DND-41 (cell line): ENCODE measurements at regions not wholly inside any gene's neighbourhood (a gene's known extent, or its start where the extent isn't known, plus 50 kb on each side); places are given as distances from the start of the nearest gene placed in this dataset.

ENCODE experiments used
- ATAC-seq: fragments of 200-7000 bp; cut with Tn5 transposase; 3 replicates; pipeline ENCODE4 v1.9.1; 2021; ENCODE audit warnings: low read depth; ENCODE audit not compliant: insufficient read depth
- DNase-seq: peaks from one replicate; pipeline ENCODE4 v3.0.0-alpha.2; 2020
- H2AFZ ChIP-seq: 2 replicates; pipeline ENCODE4 v1.6.0; 2012; ENCODE audit warnings: low read depth, low read length
- H3K27ac ChIP-seq: 2 replicates; pipeline ENCODE4 v1.5.1; 2012; ENCODE audit warnings: low read length, inconsistent platforms
- H3K27me3 ChIP-seq: fragments of 200-600 bp; sonication (generic); 2 replicates; pipeline ENCODE4 v1.6.0; 2012; ENCODE audit warnings: low read length, mild to moderate bottlenecking, inconsistent platforms; ENCODE audit not compliant: insufficient read depth, poor library complexity
- H3K36me3 ChIP-seq: 2 replicates; pipeline ENCODE4 v1.5.1; 2012; ENCODE audit warnings: low read length, inconsistent platforms; ENCODE audit not compliant: insufficient read depth
- H3K4me1 ChIP-seq: 2 replicates; pipeline ENCODE4 v1.5.1; 2012; ENCODE audit warnings: mild to moderate bottlenecking, low read length; ENCODE audit not compliant: insufficient read depth
- H3K4me2 ChIP-seq: 2 replicates; pipeline ENCODE4 v1.6.0; 2012; ENCODE audit warnings: mild to moderate bottlenecking, moderate library complexity, low read length, inconsistent platforms; ENCODE audit not compliant: insufficient read depth
- H3K4me3 ChIP-seq, 2 experiments: fragments of 200-600 bp in 1 of 2; shearing (Covaris generic) in 1 of 2; 2 replicates each; pipeline ENCODE4 v1.5.1; 2012 to 2016; ENCODE audit warnings: inconsistent platforms in 2 of 2, low read length in 2 of 2, mild to moderate bottlenecking in 2 of 2, low read depth in 1 of 2, moderate library complexity in 1 of 2
- H3K79me2 ChIP-seq: 2 replicates; pipeline ENCODE4 v1.6.0; 2012; ENCODE audit warnings: low read length, inconsistent platforms; ENCODE audit not compliant: insufficient read depth
- H3K9ac ChIP-seq: 2 replicates; pipeline ENCODE4 v1.6.0; 2012; ENCODE audit warnings: low read depth, mild to moderate bottlenecking, inconsistent platforms, low read length, moderate library complexity
- H3K9me3 ChIP-seq: 2 replicates; pipeline ENCODE4 v1.5.1; 2012; ENCODE audit warnings: low read length, moderate library complexity, mild to moderate bottlenecking, inconsistent platforms; ENCODE audit not compliant: insufficient read depth, severe bottlenecking
- H4K20me1 ChIP-seq: 2 replicates; pipeline ENCODE4 v1.6.0; 2012; ENCODE audit warnings: low read length; ENCODE audit not compliant: insufficient read depth
- EZH2 ChIP-seq: IDR thresholded peaks from 3 replicates; pipeline ENCODE4 v1.6.1; 2012; ENCODE audit warnings: borderline replicate concordance, low read depth, mild to moderate bottlenecking, moderate library complexity, low read length, inconsistent platforms; ENCODE audit not compliant: severe bottlenecking
- TF ChIP-seq, protein P1 (sequence below): IDR thresholded peaks from 2 replicates; pipeline ENCODE4 v1.5.1; 2012; ENCODE audit warnings: borderline replicate concordance, low read length, moderate library complexity, mild to moderate bottlenecking; ENCODE audit not compliant: poor library complexity, severe bottlenecking; ENCODE audit errors: extremely low read depth

DNA sequence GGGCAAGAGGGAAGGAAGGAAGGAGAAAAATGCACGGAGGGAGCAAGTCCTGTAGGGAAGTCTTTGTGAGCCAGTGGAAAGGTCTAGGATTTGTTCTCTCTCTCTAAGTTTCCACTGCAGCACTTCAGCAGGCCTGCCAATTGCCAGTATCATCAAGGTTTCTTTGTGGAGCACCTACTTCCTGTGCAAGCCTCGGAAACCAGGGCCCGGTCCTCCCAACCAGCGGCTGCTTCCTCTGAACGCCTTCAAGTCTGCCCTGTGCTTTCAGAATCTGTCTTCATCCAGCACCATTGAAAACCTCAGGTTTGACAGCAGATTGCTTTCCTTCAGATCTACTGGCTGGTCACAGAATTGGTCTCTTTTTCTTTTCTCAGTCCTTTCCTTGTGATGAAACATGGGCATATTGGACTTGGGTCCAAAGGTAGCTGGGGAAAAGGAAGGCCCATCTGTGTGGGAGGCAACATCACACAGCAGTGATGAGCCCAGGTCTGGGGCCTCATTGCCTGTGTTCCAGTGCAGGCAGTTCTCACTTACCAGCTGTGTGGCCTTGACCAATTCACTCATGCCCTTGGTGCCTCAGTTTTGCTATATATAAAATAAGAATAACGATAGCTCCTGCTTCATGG is 144.5 kb downstream of the SEC16B start:
- Histone ChIP-seq H3K9ac (no peak overlapping the region), H2AFZ (peak overlapping the region; percentile 71), H3K79me2 (no peaks in the 10 kb centered on the region), H3K9me3 (no peaks in the 10 kb centered on the region), H3K4me1 (peaks cover 11% of the 10 kb centered on the region), H4K20me1 (no peaks in the 10 kb centered on the region), H3K4me2 (no peak overlapping the region), H3K27ac (peak overlapping the region; percentile 44; the same call in 1 of the 2 replicates), H3K36me3 (no peaks in the 10 kb centered on the region), H3K4me3 (no peak overlapping the region), H3K27me3 (no peaks in the 10 kb centered on the region)
- peak; percentile 95 for ATAC-seq
- TF ChIP-seq EZH2 = no peak
- TF ChIP-seq, protein P1, sequence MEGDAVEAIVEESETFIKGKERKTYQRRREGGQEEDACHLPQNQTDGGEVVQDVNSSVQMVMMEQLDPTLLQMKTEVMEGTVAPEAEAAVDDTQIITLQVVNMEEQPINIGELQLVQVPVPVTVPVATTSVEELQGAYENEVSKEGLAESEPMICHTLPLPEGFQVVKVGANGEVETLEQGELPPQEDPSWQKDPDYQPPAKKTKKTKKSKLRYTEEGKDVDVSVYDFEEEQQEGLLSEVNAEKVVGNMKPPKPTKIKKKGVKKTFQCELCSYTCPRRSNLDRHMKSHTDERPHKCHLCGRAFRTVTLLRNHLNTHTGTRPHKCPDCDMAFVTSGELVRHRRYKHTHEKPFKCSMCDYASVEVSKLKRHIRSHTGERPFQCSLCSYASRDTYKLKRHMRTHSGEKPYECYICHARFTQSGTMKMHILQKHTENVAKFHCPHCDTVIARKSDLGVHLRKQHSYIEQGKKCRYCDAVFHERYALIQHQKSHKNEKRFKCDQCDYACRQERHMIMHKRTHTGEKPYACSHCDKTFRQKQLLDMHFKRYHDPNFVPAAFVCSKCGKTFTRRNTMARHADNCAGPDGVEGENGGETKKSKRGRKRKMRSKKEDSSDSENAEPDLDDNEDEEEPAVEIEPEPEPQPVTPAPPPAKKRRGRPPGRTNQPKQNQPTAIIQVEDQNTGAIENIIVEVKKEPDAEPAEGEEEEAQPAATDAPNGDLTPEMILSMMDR = no peak
- DNase-seq = peak; percentile 72

DNA sequence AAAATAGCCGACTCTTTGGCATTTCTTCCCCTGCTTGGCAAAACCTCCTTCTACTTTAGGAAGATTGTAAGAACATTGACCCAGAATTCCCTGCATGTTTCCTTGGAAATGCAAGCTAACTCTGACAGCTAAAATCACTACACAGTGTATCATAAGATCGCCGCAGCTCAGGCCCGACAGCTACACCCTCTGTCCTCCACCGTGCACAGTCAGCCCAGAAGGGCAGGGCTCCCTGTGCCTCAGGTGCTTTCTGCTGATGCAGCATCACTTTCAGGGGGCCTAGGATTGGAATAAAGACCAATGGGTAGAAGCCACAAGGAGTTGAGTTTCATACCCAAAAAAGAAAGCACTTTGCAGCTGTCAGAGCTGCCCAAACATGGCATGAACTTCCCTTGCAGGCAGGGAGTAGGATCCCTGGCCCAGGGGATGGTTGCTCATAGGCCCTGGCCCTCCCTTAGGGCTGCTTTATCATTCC is 145.3 kb downstream of the SEC16B start:
- no peaks in the 10 kb centered on the region for H3K79me2 ChIP-seq

DNA sequence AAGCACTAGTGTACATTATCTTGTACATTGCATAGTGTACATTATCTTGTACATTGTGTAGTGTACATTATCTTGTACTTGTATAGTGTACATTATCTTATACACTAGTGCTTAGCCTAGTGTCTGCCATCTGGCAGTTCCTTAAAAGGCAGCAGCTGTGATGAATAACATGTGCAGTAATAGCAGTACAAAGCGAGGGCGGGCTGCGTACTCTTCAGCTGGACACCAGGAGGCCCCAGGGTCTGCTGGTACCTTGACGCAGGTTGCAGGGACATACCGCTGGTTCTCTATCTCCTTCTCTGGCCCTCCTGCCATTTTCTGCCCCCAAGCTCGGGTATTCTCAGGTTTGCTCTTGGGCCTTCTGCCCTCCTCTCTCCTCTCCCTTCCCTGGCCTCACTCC is 149.6 kb downstream of the SEC16B start:
- Histone ChIP-seq H3K4me1 (peaks cover 6% of the 10 kb centered on the region), H3K36me3 (no peaks in the 10 kb centered on the region), H3K9ac (no peak overlapping the region), H3K4me2 (no peak overlapping the region), H3K4me3 (no peak overlapping the region), H3K9me3 (no peaks in the 10 kb centered on the region), H4K20me1 (no peaks in the 10 kb centered on the region), H3K27ac (no peak overlapping the region), H3K27me3 (no peaks in the 10 kb centered on the region), H3K79me2 (no peaks in the 10 kb centered on the region), H2AFZ (no peak overlapping the region)
- TF ChIP-seq EZH2 = no peak
- TF ChIP-seq, protein P1 = no peak
- DNase-seq (no peak), ATAC-seq (no peak)

More for the DNA sequence above, 145.3 kb downstream of the SEC16B start:
- Histone ChIP-seq H3K4me1 (peaks cover 11% of the 10 kb centered on the region), H3K36me3 (no peaks in the 10 kb centered on the region), H2AFZ (peak overlapping the region; percentile 71), H3K9ac (no peak overlapping the region), H3K9me3 (no peaks in the 10 kb centered on the region), H3K4me3 (no peak overlapping the region), H3K27ac (0 out of 2 replicates have a peak overlapping the region, but pooled peaks have one; percentile 16), H3K27me3 (no peaks in the 10 kb centered on the region), H4K20me1 (no peaks in the 10 kb centered on the region), H3K4me2 (no peak overlapping the region)
- ATAC-seq = peak; percentile 22; the same call in 2 of the 3 replicates
- no peak for DNase-seq
- TF ChIP-seq, protein P1 = no peak
- no peak for TF ChIP-seq EZH2
